Endodermal cell (in vitro differentiated cells): ENCODE measurements at regions not wholly inside any gene's neighbourhood (a gene's known extent, or its start where the extent isn't known, plus 50 kb on each side); places are given as distances from the start of the nearest gene placed in this dataset.
"Not testable (repeated sequence)": the region's sequence is repeated elsewhere in the genome, so short reads cannot be mapped to it uniquely, and the experiment has no call there.

Source experiments
- DNase-seq: peaks from one replicate; pipeline ENCODE4 v3.0.0-alpha.2; 2017
- H3K27ac ChIP-seq: 2 replicates; pipeline ENCODE4 v1.5.1; 2013; ENCODE audit warnings: mild to moderate bottlenecking, low read depth, low read length, moderate library complexity
- H3K27me3 ChIP-seq: 2 replicates; pipeline ENCODE4 v1.6.1; 2013; ENCODE audit warnings: mild to moderate bottlenecking, low read length, moderate library complexity; ENCODE audit not compliant: insufficient read depth, control insufficient read depth, poor library complexity, severe bottlenecking
- H3K36me3 ChIP-seq: 2 replicates; pipeline ENCODE4 v1.7.0; 2013; ENCODE audit warnings: mild to moderate bottlenecking, low read length, moderate library complexity; ENCODE audit not compliant: control insufficient read depth, insufficient read depth
- H3K4me1 ChIP-seq: one replicate; pipeline ENCODE4 v1.7.0; 2013; ENCODE audit warnings: low read length; ENCODE audit not compliant: control insufficient read depth, insufficient read depth
- H3K4me3 ChIP-seq: 2 replicates; pipeline ENCODE4 v1.5.1; 2013; ENCODE audit warnings: mild to moderate bottlenecking, low read length, moderate library complexity
- H3K9ac ChIP-seq: 2 replicates; pipeline ENCODE4 v1.6.1; 2013; ENCODE audit warnings: mild to moderate bottlenecking, low read length, moderate library complexity; ENCODE audit not compliant: poor library complexity, severe bottlenecking; ENCODE audit errors: extremely low read depth
- H3K9me3 ChIP-seq: 2 replicates; pipeline ENCODE4 v1.6.1; 2013; ENCODE audit warnings: mild to moderate bottlenecking, low read length, moderate library complexity; ENCODE audit not compliant: control insufficient read depth
- H3K27ac Mint-ChIP-seq: 2 replicates; pipeline ENCODE4 v1.8.0; 2020; ENCODE audit warnings: mixed read lengths
- H3K27me3 Mint-ChIP-seq: 2 replicates; pipeline ENCODE4 v1.8.0; 2021; ENCODE audit warnings: mild to moderate bottlenecking, mixed read lengths; ENCODE audit not compliant: insufficient read depth
- H3K36me3 Mint-ChIP-seq: 2 replicates; pipeline ENCODE4 v1.8.0; 2020; ENCODE audit warnings: low read depth, mixed read lengths
- H3K4me1 Mint-ChIP-seq: 2 replicates; pipeline ENCODE4 v1.8.0; 2020; ENCODE audit warnings: mixed read lengths
- H3K4me3 Mint-ChIP-seq: 2 replicates; pipeline ENCODE4 v1.8.0; 2020; ENCODE audit warnings: mild to moderate bottlenecking, moderate library complexity, mixed read lengths
- H3K9me3 Mint-ChIP-seq: 2 replicates; pipeline ENCODE4 v1.8.0; 2020; ENCODE audit warnings: mild to moderate bottlenecking, mixed read lengths
- WGBS, 2 experiments: methylation state at CpG; one replicate each; pipeline versions ENCODE4 v1.1.5 to v1.1.7; 2013; ENCODE audit warnings: missing lambda C conversion rate in 2 of 2, mixed read lengths in 1 of 2; ENCODE audit not compliant: insufficient coverage in 1 of 2, insufficient read length in 1 of 2; 5-methylcytosine and 5-hydroxymethylcytosine counted together
- TF ChIP-seq, protein P1 (sequence below): fragments of 200-600 bp; sonication (generic); conservative IDR thresholded peaks from 2 replicates; pipeline ENCODE4 v1.5.0; 2021; ENCODE audit warnings: antibody characterized with exemption, mild to moderate bottlenecking

- Histone ChIP-seq H3K4me1 (peaks cover 5% of the 10 kb centered on the region), H3K27ac (no peak overlapping the region), H3K27me3 (no peaks in the 10 kb centered on the region), H3K9me3 (peaks cover 6% of the 10 kb centered on the region), H3K36me3 (no peaks in the 10 kb centered on the region), H3K4me3 (no peak overlapping the region), H3K9ac (no peak overlapping the region)
- Mint-ChIP-seq H3K36me3 (no peaks in the 10 kb centered on the region), H3K9me3 (no peaks in the 10 kb centered on the region), H3K27ac (no peak overlapping the region), H3K4me3 (no peak overlapping the region), H3K27me3 (peaks cover 7% of the 10 kb centered on the region), H3K4me1 (peaks cover 15% of the 10 kb centered on the region)
- WGBS, 2 experiments, result 92 to 94% methylated on average over 5 of the region's 5 CpGs
- DNase-seq, result no peak
- TF ChIP-seq, protein P1, sequence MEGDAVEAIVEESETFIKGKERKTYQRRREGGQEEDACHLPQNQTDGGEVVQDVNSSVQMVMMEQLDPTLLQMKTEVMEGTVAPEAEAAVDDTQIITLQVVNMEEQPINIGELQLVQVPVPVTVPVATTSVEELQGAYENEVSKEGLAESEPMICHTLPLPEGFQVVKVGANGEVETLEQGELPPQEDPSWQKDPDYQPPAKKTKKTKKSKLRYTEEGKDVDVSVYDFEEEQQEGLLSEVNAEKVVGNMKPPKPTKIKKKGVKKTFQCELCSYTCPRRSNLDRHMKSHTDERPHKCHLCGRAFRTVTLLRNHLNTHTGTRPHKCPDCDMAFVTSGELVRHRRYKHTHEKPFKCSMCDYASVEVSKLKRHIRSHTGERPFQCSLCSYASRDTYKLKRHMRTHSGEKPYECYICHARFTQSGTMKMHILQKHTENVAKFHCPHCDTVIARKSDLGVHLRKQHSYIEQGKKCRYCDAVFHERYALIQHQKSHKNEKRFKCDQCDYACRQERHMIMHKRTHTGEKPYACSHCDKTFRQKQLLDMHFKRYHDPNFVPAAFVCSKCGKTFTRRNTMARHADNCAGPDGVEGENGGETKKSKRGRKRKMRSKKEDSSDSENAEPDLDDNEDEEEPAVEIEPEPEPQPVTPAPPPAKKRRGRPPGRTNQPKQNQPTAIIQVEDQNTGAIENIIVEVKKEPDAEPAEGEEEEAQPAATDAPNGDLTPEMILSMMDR, result no peak
These were observed 215.4 kb downstream of the UTP18 start for GRCh38 chr17:51475730-51476129.

GRCh38 chr17:51479303-51479702, 219.0 kb downstream of the UTP18 start:
- Histone ChIP-seq H3K27me3 (no peaks in the 10 kb centered on the region), H3K9ac (no peak overlapping the region), H3K4me1 (no peaks in the 10 kb centered on the region), H3K36me3 (no peaks in the 10 kb centered on the region), H3K27ac (no peak overlapping the region), H3K4me3 (no peak overlapping the region), H3K9me3 (peaks cover 16% of the 10 kb centered on the region)
- peak; percentile 60 for DNase-seq
- Mint-ChIP-seq H3K36me3 (no peaks in the 10 kb centered on the region), H3K9me3 (peaks cover 8% of the 10 kb centered on the region), H3K4me3 (no peak overlapping the region), H3K27ac (no peak overlapping the region), H3K27me3 (peaks cover 5% of the 10 kb centered on the region), H3K4me1 (peaks cover 7% of the 10 kb centered on the region)
- TF ChIP-seq, protein P1, result no peak
- WGBS, 2 experiments, result 92 to 93% methylated on average over 2 to 4 of the region's 4 CpGs

- Histone ChIP-seq H3K9me3 (peaks cover 16% of the 10 kb centered on the region), H3K27me3 (no peaks in the 10 kb centered on the region), H3K4me3 (no peak overlapping the region), H3K36me3 (no peaks in the 10 kb centered on the region), H3K9ac (no peak overlapping the region), H3K4me1 (no peaks in the 10 kb centered on the region), H3K27ac (no peak overlapping the region)
- Mint-ChIP-seq H3K27ac (no peak overlapping the region), H3K4me3 (no peak overlapping the region), H3K9me3 (peaks cover 8% of the 10 kb centered on the region), H3K27me3 (no peaks in the 10 kb centered on the region), H3K36me3 (no peaks in the 10 kb centered on the region), H3K4me1 (peaks cover 7% of the 10 kb centered on the region)
- TF ChIP-seq, protein P1, result no peak
- WGBS, 2 experiments, result 86 to 100% methylated on average over 1 to 2 of the region's 2 CpGs
- DNase-seq, result no peak
These were observed 221.0 kb downstream of the UTP18 start for GRCh38 chr17:51481370-51481769.

GRCh38 chr17:51482248-51482647, 221.9 kb downstream of the UTP18 start:
- H3K9ac ChIP-seq, H3K9me3 Mint-ChIP-seq, H3K4me3 Mint-ChIP-seq, H3K36me3 ChIP-seq, H3K4me1 Mint-ChIP-seq, H3K27me3 ChIP-seq, H3K4me1 ChIP-seq, H3K36me3 Mint-ChIP-seq, H3K27me3 Mint-ChIP-seq, H3K27ac Mint-ChIP-seq, DNase-seq, H3K4me3 ChIP-seq, H3K27ac ChIP-seq: not testable (repeated sequence)
- WGBS, 2 experiments, result no CpG with 5 or more reads among the region's 1 CpG
- peaks cover 16% of the 10 kb centered on the region for H3K9me3 ChIP-seq
